Nephron (organoid): ENCODE measurements at regions not wholly inside any gene's neighbourhood (a gene's known extent, or its start where the extent isn't known, plus 50 kb on each side); places are given as distances from the start of the nearest gene placed in this dataset.

Experiments
- H3K27ac Mint-ChIP-seq, 3 experiments: 2 replicates each; pipeline ENCODE4 v1.8.0; 2020; ENCODE audit warnings: mixed read lengths in 3 of 3, mild to moderate bottlenecking in 2 of 3, moderate library complexity in 1 of 3
- H3K27me3 Mint-ChIP-seq: 2 replicates; pipeline ENCODE4 v1.8.0; 2021; ENCODE audit warnings: low read depth, mild to moderate bottlenecking, moderate library complexity, mixed read lengths
- H3K36me3 Mint-ChIP-seq: 2 replicates; pipeline ENCODE4 v1.8.0; 2020; ENCODE audit warnings: low read depth, mixed read lengths
- H3K4me1 Mint-ChIP-seq: 2 replicates; pipeline ENCODE4 v1.8.0; 2020; ENCODE audit warnings: mixed read lengths
- H3K4me3 Mint-ChIP-seq, 3 experiments: 2 replicates each; pipeline ENCODE4 v1.8.0; 2020; ENCODE audit warnings: mild to moderate bottlenecking in 3 of 3, mixed read lengths in 3 of 3, moderate library complexity in 2 of 3
- H3K9me3 Mint-ChIP-seq: 2 replicates; pipeline ENCODE4 v1.8.0; 2020; ENCODE audit warnings: mixed read lengths
- CTCF ChIP-seq, 3 experiments: fragments of 200-600 bp; sonication (generic); IDR thresholded peaks; one replicate each; pipeline ENCODE4 v1.5.0; 2021; ENCODE audit warnings: antibody characterized with exemption in 3 of 3; ENCODE audit not compliant: unreplicated experiment in 3 of 3

GRCh38 chr2:114056294-114057143 is 166.6 kb downstream of the ACTR3 start:
- no peak for TF ChIP-seq CTCF (IDR thresholded peaks at IDR 0.05; ENCODE audit: unreplicated experiment in 3 of 3)
- no peak overlapping the region for H3K4me3 Mint-ChIP-seq
- H3K27me3 Mint-ChIP-seq = peaks cover 16% of the 10 kb centered on the region
- H3K36me3 Mint-ChIP-seq = no peaks in the 10 kb centered on the region
- H3K4me1 Mint-ChIP-seq = no peaks in the 10 kb centered on the region
- H3K9me3 Mint-ChIP-seq = no peaks in the 10 kb centered on the region
- no peak overlapping the region for H3K27ac Mint-ChIP-seq

- no peak overlapping the region for H3K4me3 Mint-ChIP-seq
- TF ChIP-seq CTCF (IDR thresholded peaks at IDR 0.05; ENCODE audit: unreplicated experiment in 3 of 3) = no peak
- H3K4me1 Mint-ChIP-seq = no peaks in the 10 kb centered on the region
- no peak overlapping the region for H3K27ac Mint-ChIP-seq
- no peaks in the 10 kb centered on the region for H3K36me3 Mint-ChIP-seq
- H3K27me3 Mint-ChIP-seq = peaks cover 16% of the 10 kb centered on the region
- no peaks in the 10 kb centered on the region for H3K9me3 Mint-ChIP-seq
Observed at GRCh38 chr2:114057638-114058037, 167.7 kb downstream of the ACTR3 start.

GRCh38 chr2:114061566-114062098 is 171.7 kb downstream of the ACTR3 start:
- no peaks in the 10 kb centered on the region for H3K36me3 Mint-ChIP-seq
- no peak overlapping the region for H3K4me3 Mint-ChIP-seq
- no peaks in the 10 kb centered on the region for H3K9me3 Mint-ChIP-seq
- TF ChIP-seq CTCF (IDR thresholded peaks at IDR 0.05; ENCODE audit: unreplicated experiment in 3 of 3) = no peak
- peaks cover 13% of the 10 kb centered on the region for H3K27me3 Mint-ChIP-seq
- H3K27ac Mint-ChIP-seq = no peak overlapping the region
- no peaks in the 10 kb centered on the region for H3K4me1 Mint-ChIP-seq

GRCh38 chr2:114063346-114063745 is 173.5 kb downstream of the ACTR3 start:
- no peak overlapping the region for H3K4me3 Mint-ChIP-seq

GRCh38 chr2:114065731-114066130 is 175.8 kb downstream of the ACTR3 start:
- H3K4me3 Mint-ChIP-seq = no peak overlapping the region
- H3K4me1 Mint-ChIP-seq = no peaks in the 10 kb centered on the region
- H3K9me3 Mint-ChIP-seq = no peaks in the 10 kb centered on the region
- TF ChIP-seq CTCF (IDR thresholded peaks at IDR 0.05; ENCODE audit: unreplicated experiment in 3 of 3) = no peak
- H3K36me3 Mint-ChIP-seq = no peaks in the 10 kb centered on the region
- H3K27me3 Mint-ChIP-seq = peaks cover 18% of the 10 kb centered on the region
- no peak overlapping the region for H3K27ac Mint-ChIP-seq

More at GRCh38 chr2:114063346-114063745, 173.5 kb downstream of the ACTR3 start:
- TF ChIP-seq CTCF (IDR thresholded peaks at IDR 0.05; ENCODE audit: unreplicated experiment in 3 of 3) = no peak
- no peak overlapping the region for H3K27ac Mint-ChIP-seq
- no peaks in the 10 kb centered on the region for H3K4me1 Mint-ChIP-seq
- no peaks in the 10 kb centered on the region for H3K9me3 Mint-ChIP-seq
- H3K27me3 Mint-ChIP-seq = peaks cover 13% of the 10 kb centered on the region
- H3K36me3 Mint-ChIP-seq = no peaks in the 10 kb centered on the region
